Transverse colon (tissue), 4 donors: ENCODE measurements at regions not wholly inside any gene's neighbourhood (a gene's known extent, or its start where the extent isn't known, plus 50 kb on each side); places are given as distances from the start of the nearest gene placed in this dataset.
A peak's percentile ranks its signal among the peaks of the same experiment; 100 is the strongest.
"Not testable (repeated sequence)": the region's sequence is repeated elsewhere in the genome, so short reads cannot be mapped to it uniquely, and the experiment has no call there.

ENCODE experiments used
- DNase-seq: peaks from one replicate; pipeline ENCODE4 v3.0.0-alpha.2; 2019
- H3K27ac ChIP-seq, 4 donors: fragments of 200-600 bp; sonication (generic); 2 replicates each; pipeline ENCODE4 v1.5.1; 2016 to 2018; ENCODE audit warnings: inconsistent platforms in 4 of 4
- H3K27me3 ChIP-seq: fragments of 200-600 bp; sonication (generic); 2 replicates; pipeline ENCODE4 v1.5.1; 2017; ENCODE audit warnings: inconsistent platforms
- H3K36me3 ChIP-seq, 4 donors: fragments of 200-600 bp; sonication (generic); 2 replicates each; pipeline ENCODE4 v1.5.1; 2017 to 2019; ENCODE audit warnings: inconsistent platforms in 4 of 4
- H3K4me1 ChIP-seq, 4 donors: fragments of 200-600 bp; sonication (generic); 2 replicates each; pipeline ENCODE4 v1.5.1; 2017 to 2020; ENCODE audit warnings: inconsistent platforms in 4 of 4
- H3K4me3 ChIP-seq, 4 donors: fragments of 200-600 bp; sonication (generic); 1 replicate in 1 of 4; 2 replicates in 3 of 4; pipeline versions ENCODE4 v1.5.1 to v1.6.1; 2017 to 2019; ENCODE audit warnings: inconsistent platforms in 4 of 4
- H3K9me3 ChIP-seq, 2 donors: fragments of 200-600 bp; sonication (generic); 2 replicates each; pipeline ENCODE4 v1.5.1; 2017 to 2019; ENCODE audit warnings: inconsistent platforms in 2 of 2
- WGBS, 2 donors: methylation state at CpG; one replicate each; pipeline ENCODE4 v1.1.5; 2018; ENCODE audit warnings: low coverage in 1 of 2; 5-methylcytosine and 5-hydroxymethylcytosine counted together
- in situ Hi-C, 4 donors: fragments of 200-750 bp; cut with MboI; loops; one replicate each; pipeline versions ENCODE4 v1.15.0 to v1.15.1; 2017; ENCODE audit warnings: low sequenced_read_pairs in 3 of 4, low pct_ligation_motif_present in 1 of 4, low pct_unique_long_range_greater_than_20kb in 1 of 4
- intact Hi-C: fragments of 100-400 bp; cut with DNase I; formaldehyde crosslinking; loops from one replicate; pipeline ENCODE4 v1.15.1; 2023; ENCODE audit warnings: low total_unique reads

DNA sequence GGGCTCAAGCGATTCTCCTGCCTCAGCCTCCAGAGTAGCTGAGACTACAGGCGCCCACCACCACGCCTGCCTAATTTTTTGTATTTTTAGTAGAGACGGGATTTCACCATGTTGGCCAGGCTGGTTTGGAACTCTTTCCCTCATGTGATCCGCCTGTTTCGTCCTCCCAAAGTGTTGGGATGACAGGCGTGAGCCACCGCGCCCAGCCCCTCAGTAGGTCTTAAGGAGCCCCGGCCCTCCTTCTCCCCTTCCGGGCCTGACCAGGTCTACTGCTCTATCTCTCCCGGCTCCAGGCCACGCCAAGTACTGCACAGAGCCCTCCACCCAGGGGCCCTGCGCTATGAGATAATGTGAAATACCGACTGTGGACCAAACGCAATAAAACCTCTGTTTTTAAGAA, 785.5 kb downstream of the FOXD4L5 start:
- H3K4me3 ChIP-seq, DNase-seq, in situ Hi-C loops, H3K9me3 ChIP-seq, H3K27ac ChIP-seq, H3K27me3 ChIP-seq, H3K36me3 ChIP-seq, intact Hi-C loops, H3K4me1 ChIP-seq: not testable (repeated sequence)
- WGBS, 2 donors: 89% methylated on average over 11 to 13 of the region's 16 CpGs

DNA sequence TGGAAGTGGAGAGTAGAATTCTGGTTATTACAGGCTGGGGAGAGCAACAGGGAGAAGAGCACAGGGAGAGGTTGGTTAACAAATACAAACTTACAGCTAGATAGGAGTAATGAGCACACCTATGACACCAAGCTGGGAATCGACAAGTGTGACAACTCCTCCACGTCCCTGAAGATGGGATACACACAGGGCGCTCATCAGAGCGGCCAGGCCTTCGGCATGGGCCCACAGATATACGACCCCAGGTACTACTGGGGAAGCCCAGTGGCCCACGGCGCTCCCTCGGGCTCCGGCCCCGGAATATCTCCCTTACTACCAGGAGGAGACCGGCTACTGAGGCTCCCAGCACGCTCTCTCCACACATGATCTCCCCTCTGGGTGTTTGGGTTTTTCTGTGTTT, 786.6 kb downstream of the FOXD4L5 start:
- H3K36me3 ChIP-seq, H3K4me1 ChIP-seq, intact Hi-C loops, H3K9me3 ChIP-seq, H3K4me3 ChIP-seq, in situ Hi-C loops, H3K27ac ChIP-seq, DNase-seq, H3K27me3 ChIP-seq: not testable (repeated sequence)
- 86% methylated on average over 1 of the region's 13 CpGs; no CpG with 5 or more reads in 1 of the 2 donors for WGBS, 2 donors

DNA sequence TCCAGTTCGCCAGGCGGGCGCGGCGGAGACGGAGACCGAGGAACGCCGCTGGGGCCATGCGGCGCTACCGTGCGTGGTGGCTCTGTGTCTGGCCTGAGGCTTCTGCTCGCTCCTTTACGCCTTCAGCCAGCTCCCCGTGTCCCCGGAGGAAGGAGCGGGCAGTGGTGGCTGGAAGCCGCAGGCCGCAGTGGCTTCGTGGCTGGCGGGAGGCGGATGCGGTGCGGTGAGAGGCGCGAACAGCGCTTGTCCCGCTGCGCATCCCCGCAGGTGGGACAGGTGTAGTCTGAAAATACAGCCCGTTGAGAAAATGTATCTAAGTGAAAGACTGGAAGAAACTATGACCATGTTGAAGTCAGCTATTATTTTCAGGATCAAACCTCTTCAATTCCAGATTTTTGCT, 796.5 kb downstream of the FOXD4L5 start:
- 87 to 94% methylated on average over 9 to 32 of the region's 32 CpGs for WGBS, 2 donors
- H3K9me3 ChIP-seq, in situ Hi-C loops, intact Hi-C loops, H3K4me3 ChIP-seq, DNase-seq, H3K27ac ChIP-seq, H3K36me3 ChIP-seq, H3K27me3 ChIP-seq, H3K4me1 ChIP-seq: not testable (repeated sequence)

DNA sequence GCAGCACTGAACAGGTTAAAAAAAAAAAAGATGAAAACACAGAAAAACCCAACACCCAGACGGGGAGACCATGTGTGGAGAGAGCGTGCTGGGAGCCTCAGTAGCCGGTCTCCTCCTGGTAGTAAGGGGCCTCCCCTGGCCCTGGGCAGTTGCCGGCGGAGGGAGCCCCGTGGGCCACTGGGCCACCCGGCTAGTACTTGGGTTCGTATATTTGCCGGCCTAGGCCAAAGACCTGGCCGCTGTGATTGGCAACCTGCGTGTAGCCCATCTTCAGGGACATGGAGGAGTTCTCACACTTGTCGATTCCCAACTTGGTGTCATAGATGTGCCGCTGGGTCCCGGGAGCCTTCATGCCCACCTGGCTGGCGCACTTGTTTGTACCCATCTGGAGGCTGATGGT, 798.9 kb downstream of the FOXD4L5 start:
- in situ Hi-C loops: not testable (repeated sequence)

DNA sequence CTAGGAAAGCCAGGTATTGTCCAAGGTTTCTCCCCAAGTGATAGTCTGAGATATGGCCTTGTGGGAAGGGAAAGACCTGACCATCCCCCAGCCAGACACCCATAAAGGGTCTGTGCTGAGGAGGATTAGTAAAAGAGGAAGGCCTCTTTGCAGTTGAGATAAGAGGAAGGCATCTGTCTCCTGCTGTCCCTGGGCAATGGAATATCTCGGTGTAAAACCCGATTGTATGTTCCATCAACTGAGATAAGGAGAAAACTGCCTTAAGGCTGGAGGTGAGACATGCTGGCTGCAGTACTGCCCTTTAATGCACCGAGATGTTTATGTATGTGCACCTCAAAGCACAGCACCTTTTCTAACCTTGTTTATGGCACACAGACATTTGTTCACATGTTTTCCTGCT, 805.9 kb downstream of the FOXD4L5 start:
- WGBS, 2 donors: 45% methylated on average over 3 of the region's 3 CpGs; no CpG with 5 or more reads in 1 of the 2 donors
- H3K4me3 ChIP-seq, H3K27me3 ChIP-seq, H3K4me1 ChIP-seq, intact Hi-C loops, DNase-seq, H3K36me3 ChIP-seq, H3K9me3 ChIP-seq, H3K27ac ChIP-seq, in situ Hi-C loops: not testable (repeated sequence)

More for the DNA sequence above, 798.9 kb downstream of the FOXD4L5 start:
- H3K4me3 ChIP-seq, H3K27ac ChIP-seq, H3K36me3 ChIP-seq, intact Hi-C loops, H3K9me3 ChIP-seq, H3K27me3 ChIP-seq, DNase-seq, H3K4me1 ChIP-seq: not testable (repeated sequence)
- WGBS, 2 donors: 100% methylated on average over 7 of the region's 15 CpGs; no CpG with 5 or more reads in 1 of the 2 donors

DNA sequence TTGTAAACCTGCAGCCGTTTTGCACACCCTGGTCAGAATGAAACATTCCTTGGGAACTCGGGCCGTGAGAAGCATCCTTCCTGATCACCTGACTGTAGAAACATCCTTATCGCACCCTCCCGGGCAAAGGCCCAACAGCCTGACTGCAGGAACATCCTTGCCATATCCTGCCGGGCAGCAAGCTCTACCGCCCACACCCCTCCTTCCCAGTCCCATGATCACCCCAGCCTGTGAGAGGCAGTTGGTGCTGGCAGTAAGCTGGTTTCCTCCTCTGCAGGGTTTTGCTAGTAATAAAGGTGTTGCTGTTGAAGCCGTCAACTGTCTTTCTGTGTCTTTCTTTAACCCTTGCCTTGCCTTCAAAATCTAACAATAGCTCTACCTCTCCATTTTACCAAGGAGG, 816.1 kb downstream of the FOXD4L5 start:
- H3K4me3 ChIP-seq, H3K9me3 ChIP-seq, H3K27me3 ChIP-seq, H3K4me1 ChIP-seq, H3K36me3 ChIP-seq, in situ Hi-C loops, intact Hi-C loops, H3K27ac ChIP-seq, DNase-seq: not testable (repeated sequence)
- 40 to 44% methylated on average over 1 of the region's 8 CpGs for WGBS, 2 donors

DNA sequence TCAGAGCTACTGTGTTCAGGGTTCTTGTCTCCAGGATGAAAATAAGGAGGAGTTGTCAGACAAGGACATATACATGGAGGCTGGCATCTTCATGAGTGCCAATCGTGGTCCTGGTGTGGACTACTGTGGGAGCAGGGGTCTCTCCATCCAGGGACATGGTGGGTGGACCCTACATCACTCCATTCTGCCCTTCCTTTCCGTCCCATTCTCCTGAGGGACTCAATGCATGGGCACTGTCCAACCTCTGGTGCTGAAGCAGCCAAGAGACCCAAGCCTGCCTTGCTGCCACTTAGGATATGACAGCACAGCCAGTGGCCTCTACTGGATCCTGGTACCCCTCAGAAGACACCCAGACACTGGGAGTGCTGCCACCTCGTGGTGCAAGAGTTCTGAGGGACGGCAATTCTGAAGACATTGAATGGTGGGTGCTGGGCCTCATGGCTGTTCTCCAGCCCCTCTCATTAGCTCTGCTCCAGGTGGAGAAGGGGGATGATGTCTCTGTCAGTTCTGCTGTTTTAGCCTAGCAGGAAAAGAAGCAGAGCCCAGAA, 818.9 kb downstream of the FOXD4L5 start:
- H3K4me1 ChIP-seq, DNase-seq, intact Hi-C loops, H3K4me3 ChIP-seq, H3K36me3 ChIP-seq, in situ Hi-C loops, H3K9me3 ChIP-seq, H3K27ac ChIP-seq, H3K27me3 ChIP-seq: not testable (repeated sequence)
- 100% methylated on average over 1 of the region's 4 CpGs; no CpG with 5 or more reads in 1 of the 2 donors for WGBS, 2 donors

DNA sequence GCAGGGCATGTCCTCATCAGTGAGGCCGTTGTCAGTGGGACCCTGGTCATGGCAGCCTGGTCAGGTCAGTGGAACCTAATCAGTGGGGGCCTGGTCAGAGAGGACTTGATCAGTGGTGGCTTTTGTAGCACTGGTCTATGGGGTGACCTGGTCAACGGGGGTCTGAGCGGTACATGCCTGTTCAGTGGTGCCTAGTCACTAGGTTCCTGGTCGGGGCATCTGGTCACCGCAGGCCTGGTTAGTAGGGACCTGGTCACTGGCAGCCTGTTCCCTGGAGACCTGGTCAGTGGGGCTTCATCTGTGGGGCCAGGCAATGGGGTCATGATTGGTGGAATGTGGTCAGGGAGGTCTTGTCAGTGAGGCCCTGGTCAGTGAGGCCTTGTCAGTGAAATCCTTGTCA, 823.1 kb downstream of the FOXD4L5 start:
- H3K9me3 ChIP-seq, intact Hi-C loops, H3K27me3 ChIP-seq, H3K27ac ChIP-seq, H3K4me3 ChIP-seq, H3K36me3 ChIP-seq, in situ Hi-C loops, H3K4me1 ChIP-seq, DNase-seq: not testable (repeated sequence)
- no CpG with 5 or more reads among the region's 5 CpGs for WGBS, 2 donors

DNA sequence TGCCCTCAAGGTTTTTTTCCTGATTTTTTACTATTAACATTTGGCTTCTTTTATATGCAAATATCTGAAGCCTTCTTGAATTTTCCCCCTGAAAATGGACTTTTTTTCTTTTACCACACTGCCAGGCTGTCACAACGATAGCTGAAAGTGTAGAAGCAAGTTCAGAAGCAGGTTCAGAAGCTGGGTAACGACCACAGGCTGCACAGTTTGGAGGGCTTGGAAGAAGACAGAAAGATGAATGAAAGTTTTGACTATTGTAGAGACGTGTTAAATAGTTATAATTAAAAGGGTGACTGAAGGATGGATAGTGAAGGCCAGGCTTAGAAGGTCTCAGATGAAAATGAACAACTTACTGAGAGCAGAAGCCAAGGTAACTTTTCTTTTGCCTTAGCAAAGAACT, 826.4 kb downstream of the FOXD4L5 start:
- in situ Hi-C loops, H3K27ac ChIP-seq, H3K27me3 ChIP-seq, H3K4me3 ChIP-seq, H3K9me3 ChIP-seq, intact Hi-C loops, H3K36me3 ChIP-seq, H3K4me1 ChIP-seq, DNase-seq: not testable (repeated sequence)
- 75 to 100% methylated on average over 2 to 3 of the region's 3 CpGs for whole genome bisulfite sequencing, 2 donors

DNA sequence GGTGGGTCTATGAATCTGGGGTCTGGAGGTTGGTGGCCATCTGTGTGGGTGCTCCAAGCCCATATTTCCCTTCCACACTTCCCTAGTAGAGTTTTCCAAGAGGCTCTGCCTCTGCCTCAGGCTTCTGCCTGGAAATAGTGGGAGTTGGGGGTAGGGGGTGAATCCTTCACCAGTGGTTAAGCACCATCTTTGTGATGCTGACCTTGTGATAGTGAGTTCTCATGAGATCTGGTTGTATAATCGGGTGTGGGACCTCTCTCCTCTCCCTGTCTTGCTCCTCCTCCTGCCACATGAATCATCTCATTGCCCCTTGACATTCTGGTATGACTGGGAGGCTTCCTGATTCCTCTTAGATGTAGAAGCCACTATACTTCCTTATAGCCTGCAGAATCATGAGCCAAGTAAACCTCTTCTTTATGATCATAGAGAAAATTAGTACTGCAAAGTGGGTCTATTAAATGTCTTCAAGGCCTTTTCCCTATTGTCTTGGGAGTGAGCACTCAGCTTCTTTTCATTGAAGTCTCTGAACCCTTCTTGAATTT, 829.8 kb downstream of the FOXD4L5 start:
- DNase-seq, intact Hi-C loops: not testable (repeated sequence)

DNA sequence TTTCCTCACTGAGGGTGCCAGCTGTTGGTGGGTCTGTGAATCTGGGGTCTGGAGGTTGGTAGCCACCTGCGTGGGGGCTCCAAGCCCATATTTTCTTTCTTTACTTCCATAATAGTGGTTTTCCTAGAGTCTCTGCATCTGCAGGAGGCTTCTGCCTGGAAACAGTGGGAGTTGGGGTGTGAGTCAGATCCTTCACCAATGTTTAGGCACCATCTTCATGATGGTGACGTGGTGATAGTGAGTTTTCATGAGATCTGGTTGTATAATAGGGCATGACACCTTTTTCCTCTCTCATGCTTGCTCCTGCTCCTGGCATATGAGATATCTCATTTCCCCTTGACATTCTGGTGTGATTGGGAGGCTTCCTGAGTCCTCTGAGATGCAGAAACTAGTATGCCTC, 832.9 kb downstream of the FOXD4L5 start:
- DNase-seq, intact Hi-C loops: not testable (repeated sequence)
- WGBS, 2 donors: 71 to 75% methylated on average over 1 to 2 of the region's 2 CpGs

More for the DNA sequence above, 829.8 kb downstream of the FOXD4L5 start:
- H3K27ac ChIP-seq: peak overlapping the region in 1 of 4 donors; percentile 68
- H3K36me3 ChIP-seq, in situ Hi-C loops, H3K9me3 ChIP-seq, H3K4me1 ChIP-seq, H3K4me3 ChIP-seq, H3K27me3 ChIP-seq: not testable (repeated sequence)
- WGBS, 2 donors: 23% methylated on average over 1 of the region's 1 CpG; no CpG with 5 or more reads in 1 of the 2 donors

More for the DNA sequence above, 832.9 kb downstream of the FOXD4L5 start:
- H3K27ac ChIP-seq: peak overlapping the region in 1 of 4 donors; percentile 8
- H3K4me3 ChIP-seq, H3K27me3 ChIP-seq, H3K9me3 ChIP-seq, H3K4me1 ChIP-seq, H3K36me3 ChIP-seq, in situ Hi-C loops: not testable (repeated sequence)
